ENCODE measurements at regions not wholly inside any gene's neighbourhood (a gene's known extent, or its start where the extent isn't known, plus 50 kb on each side); places are given as distances from the start of the nearest gene placed in this dataset.

DNA sequence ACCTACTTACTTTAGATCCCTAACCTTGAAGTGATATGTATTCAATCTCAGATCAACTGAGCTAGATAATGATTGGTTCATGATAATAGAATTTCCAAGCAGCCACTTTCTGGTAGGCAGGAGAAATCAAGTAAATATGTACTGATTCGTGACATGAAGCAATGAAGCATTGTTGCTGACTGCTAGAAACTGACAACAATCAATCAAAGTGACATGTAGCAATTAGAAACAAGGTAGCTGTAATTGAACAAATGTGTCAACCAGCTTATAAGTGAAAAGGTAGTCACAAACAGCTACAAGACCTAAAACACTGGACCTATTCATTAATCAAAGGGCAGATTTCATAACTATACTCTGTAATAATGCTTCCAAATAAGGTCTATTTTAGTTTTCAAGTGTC, 62.4 kb downstream of the PABPC4L start:
- TF ChIP-seq, protein P1, sequence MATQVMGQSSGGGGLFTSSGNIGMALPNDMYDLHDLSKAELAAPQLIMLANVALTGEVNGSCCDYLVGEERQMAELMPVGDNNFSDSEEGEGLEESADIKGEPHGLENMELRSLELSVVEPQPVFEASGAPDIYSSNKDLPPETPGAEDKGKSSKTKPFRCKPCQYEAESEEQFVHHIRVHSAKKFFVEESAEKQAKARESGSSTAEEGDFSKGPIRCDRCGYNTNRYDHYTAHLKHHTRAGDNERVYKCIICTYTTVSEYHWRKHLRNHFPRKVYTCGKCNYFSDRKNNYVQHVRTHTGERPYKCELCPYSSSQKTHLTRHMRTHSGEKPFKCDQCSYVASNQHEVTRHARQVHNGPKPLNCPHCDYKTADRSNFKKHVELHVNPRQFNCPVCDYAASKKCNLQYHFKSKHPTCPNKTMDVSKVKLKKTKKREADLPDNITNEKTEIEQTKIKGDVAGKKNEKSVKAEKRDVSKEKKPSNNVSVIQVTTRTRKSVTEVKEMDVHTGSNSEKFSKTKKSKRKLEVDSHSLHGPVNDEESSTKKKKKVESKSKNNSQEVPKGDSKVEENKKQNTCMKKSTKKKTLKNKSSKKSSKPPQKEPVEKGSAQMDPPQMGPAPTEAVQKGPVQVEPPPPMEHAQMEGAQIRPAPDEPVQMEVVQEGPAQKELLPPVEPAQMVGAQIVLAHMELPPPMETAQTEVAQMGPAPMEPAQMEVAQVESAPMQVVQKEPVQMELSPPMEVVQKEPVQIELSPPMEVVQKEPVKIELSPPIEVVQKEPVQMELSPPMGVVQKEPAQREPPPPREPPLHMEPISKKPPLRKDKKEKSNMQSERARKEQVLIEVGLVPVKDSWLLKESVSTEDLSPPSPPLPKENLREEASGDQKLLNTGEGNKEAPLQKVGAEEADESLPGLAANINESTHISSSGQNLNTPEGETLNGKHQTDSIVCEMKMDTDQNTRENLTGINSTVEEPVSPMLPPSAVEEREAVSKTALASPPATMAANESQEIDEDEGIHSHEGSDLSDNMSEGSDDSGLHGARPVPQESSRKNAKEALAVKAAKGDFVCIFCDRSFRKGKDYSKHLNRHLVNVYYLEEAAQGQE (IDR thresholded peaks at IDR 0.05; ENCODE audit: insufficient read depth in 1 of 2, low read depth in 2 of 2, low read length in 1 of 2), result no peak
- no peak for TF ChIP-seq CTCF (IDR thresholded peaks at IDR 0.05)
- TF ChIP-seq POLR2AphosphoS5 (IDR thresholded peaks at IDR 0.05; ENCODE audit: low read depth, low read length), result no peak
- no peak for TF ChIP-seq TCF7L2 (IDR thresholded peaks at IDR 0.05; ENCODE audit: low read depth, low read length)
- TF ChIP-seq SIN3A (IDR thresholded peaks at IDR 0.05; ENCODE audit: borderline replicate concordance, insufficient read depth, low read depth, low read length), result no peak

Measured in Panc1 (cell line).